PC-9 (cell line): ENCODE measurements at regions not wholly inside any gene's neighbourhood (a gene's known extent, or its start where the extent isn't known, plus 50 kb on each side); places are given as distances from the start of the nearest gene placed in this dataset.

Source experiments
- BruUV-seq: library from RNA; stranded (reverse); fragments of 400-500 nt; replicated peaks from 2 replicates; lab custom pipeline; 2021; lab: Mats Ljungman, UMichigan
- CTCF ChIA-PET: fragments of 300-600 bp; sonication (Branson Sonifier 250); formaldehyde crosslinking; loops from one replicate; lab custom pipeline; 2022; ENCODE audit warnings: antibody characterized with exemption; lab: Charles Lee
- POLR2A ChIA-PET: fragments of 300-600 bp; sonication (Branson Sonifier 250); formaldehyde crosslinking; loops from one replicate; lab custom pipeline; 2022; ENCODE audit warnings: antibody characterized with exemption; ENCODE audit not compliant: unreplicated experiment; lab: Charles Lee
- DNase-seq, 2 experiments: peaks; one replicate each; pipeline versions ENCODE4 v3.0.0 to v3.0.0-alpha.2; 2015 to 2022; ENCODE audit warnings: mixed read lengths in 1 of 2
- H2AFZ ChIP-seq: fragments of 200-600 bp; sonication (generic); 2 replicates; pipeline ENCODE4 v1.8.1; 2017; ENCODE audit warnings: antibody characterized with exemption
- H3F3A ChIP-seq: fragments of 200-600 bp; sonication (generic); 2 replicates; pipeline ENCODE4 v1.8.1; 2017; ENCODE audit warnings: antibody characterized with exemption, mild to moderate bottlenecking, low read depth; ENCODE audit not compliant: insufficient read depth
- H3K27ac ChIP-seq: fragments of 200-600 bp; sonication (generic); 2 replicates; pipeline ENCODE4 v1.6.1; 2016; ENCODE audit warnings: mixed run types
- H3K27me3 ChIP-seq: fragments of 200-600 bp; sonication (generic); 2 replicates; pipeline ENCODE4 v1.6.1; 2016; ENCODE audit warnings: low read depth, mixed run types; ENCODE audit not compliant: insufficient read depth
- H3K36me3 ChIP-seq: fragments of 200-600 bp; sonication (generic); 2 replicates; pipeline ENCODE4 v1.6.1; 2016; ENCODE audit warnings: low read depth, mixed run types
- H3K4me1 ChIP-seq: fragments of 200-600 bp; sonication (generic); replicated peaks from 2 replicates; pipeline ENCODE4 v1.6.1; 2016; ENCODE audit warnings: mixed run types; ENCODE audit not compliant: insufficient read depth
- H3K4me2 ChIP-seq: fragments of 200-600 bp; sonication (generic); 2 replicates; pipeline ENCODE4 v1.6.1; 2017; ENCODE audit warnings: mixed run types
- H3K4me3 ChIP-seq: fragments of 200-600 bp; sonication (generic); 2 replicates; pipeline ENCODE4 v1.6.1; 2016; ENCODE audit warnings: mixed run types
- H3K79me2 ChIP-seq: fragments of 200-600 bp; sonication (generic); 2 replicates; pipeline ENCODE4 v1.6.1; 2017; ENCODE audit warnings: low read depth, mixed run types
- H3K9me2 ChIP-seq: fragments of 200-600 bp; sonication (generic); 2 replicates; pipeline ENCODE4 v1.8.1; 2017; ENCODE audit warnings: mild to moderate bottlenecking; ENCODE audit not compliant: insufficient read depth
- H3K9me3 ChIP-seq: fragments of 200-600 bp; sonication (generic); 2 replicates; pipeline ENCODE4 v1.8.1; 2016; ENCODE audit warnings: low read depth; ENCODE audit not compliant: insufficient read depth
- H4K20me1 ChIP-seq: fragments of 200-600 bp; sonication (generic); 2 replicates; pipeline ENCODE4 v1.8.1; 2017; ENCODE audit not compliant: insufficient read depth
- CTCF ChIP-seq: fragments of 200-600 bp; sonication (generic); conservative IDR thresholded peaks from 2 replicates; pipeline ENCODE4 v1.6.1; 2017; ENCODE audit warnings: mixed run types, antibody characterized with exemption, mild to moderate bottlenecking, moderate library complexity
- EZH2 ChIP-seq: fragments of 200-600 bp; sonication (generic); IDR thresholded peaks from 2 replicates; pipeline ENCODE4 v1.8.0; 2017; ENCODE audit warnings: antibody characterized with exemption, low read depth
- intact Hi-C: fragments of 100-400 bp; cut with micrococcal nuclease; formaldehyde crosslinking; loops from one replicate; pipeline ENCODE4 v1.10.0; 2022; ENCODE audit not compliant: unreplicated experiment

DNA sequence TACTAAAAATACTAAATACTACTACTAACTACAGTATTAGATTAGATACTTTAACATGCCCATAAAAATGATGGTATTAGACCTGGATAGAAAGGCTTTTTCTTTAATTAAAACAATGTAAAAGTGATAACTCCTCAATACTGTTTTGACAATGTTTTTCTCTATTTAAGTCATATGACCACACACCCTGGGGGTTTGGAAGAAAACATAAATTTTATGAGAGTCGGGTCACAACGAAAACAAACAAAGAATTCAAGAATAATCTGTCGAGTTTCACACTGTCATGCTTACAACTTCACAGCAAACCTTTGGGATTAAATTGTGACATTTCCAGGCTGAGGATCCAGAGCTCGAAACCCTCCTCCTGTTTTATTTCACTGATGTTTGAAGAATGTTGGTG is 107.4 kb upstream of the SOX4 start:
- peaks cover 3% of the 10 kb centered on the region; the same call in 1 of the 2 replicates for H3F3A ChIP-seq
- TF ChIP-seq CTCF: no peak
- TF ChIP-seq EZH2: no peak
- H4K20me1 ChIP-seq: no peaks in the 10 kb centered on the region
- no peaks in the 10 kb centered on the region for H3K9me2 ChIP-seq
- no peaks in the 10 kb centered on the region for H3K36me3 ChIP-seq
- intact Hi-C loops: no loop called here
- no TSS peak for BruUV-seq
- no peaks in the 10 kb centered on the region for H3K4me1 ChIP-seq
- no peak overlapping the region for H3K4me2 ChIP-seq
- ChIA-PET POLR2A (no interaction called here), CTCF (no interaction called here)
- H3K79me2 ChIP-seq: no peaks in the 10 kb centered on the region
- no peak overlapping the region for H3K4me3 ChIP-seq
- no peak for DNase-seq
- no peak overlapping the region for H3K27ac ChIP-seq
- H3K9me3 ChIP-seq: no peaks in the 10 kb centered on the region
- H2AFZ ChIP-seq: no peak overlapping the region
- H3K27me3 ChIP-seq: no peaks in the 10 kb centered on the region

DNA sequence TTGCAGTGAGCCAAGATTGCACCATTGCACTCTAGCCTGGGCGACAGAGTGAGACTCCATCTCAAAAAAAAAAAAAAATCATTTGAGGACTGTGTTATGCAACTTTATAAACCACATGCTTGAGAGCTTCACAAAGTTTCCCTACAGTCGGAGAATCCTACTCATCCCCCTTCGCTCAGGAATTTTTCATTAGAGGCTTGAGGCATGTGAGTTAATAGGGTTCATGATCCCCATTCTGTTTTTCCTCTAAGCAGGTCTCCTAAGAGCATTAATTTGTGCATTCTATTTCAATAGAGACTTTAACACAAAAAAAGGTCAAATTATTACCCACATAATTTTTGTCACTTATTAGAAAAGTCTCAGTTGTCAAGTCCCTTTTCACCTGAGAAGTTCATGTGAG is 103.7 kb upstream of the SOX4 start:
- intact Hi-C loops: no loop called here

DNA sequence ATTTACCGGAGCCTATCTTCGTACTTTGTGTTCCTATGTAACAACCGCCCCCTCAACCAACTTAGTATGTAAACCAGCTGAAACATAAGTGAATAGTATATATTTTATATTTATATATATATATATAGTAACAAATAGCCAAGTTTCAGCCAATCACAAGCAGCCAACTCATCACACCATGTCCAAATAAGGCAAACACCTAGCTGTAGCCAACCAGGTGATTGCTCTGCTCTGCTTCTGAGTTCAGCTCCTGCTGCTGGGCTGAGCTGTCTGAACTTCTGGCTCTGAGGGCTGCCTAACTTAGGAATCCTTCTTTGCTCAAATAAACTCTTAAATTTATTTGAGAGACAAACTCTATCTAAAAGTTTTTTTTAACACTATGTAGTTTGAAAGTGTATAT is 101.6 kb upstream of the SOX4 start:
- Histone ChIP-seq H2AFZ (no peak overlapping the region), H3F3A (no peaks in the 10 kb centered on the region), H3K36me3 (no peaks in the 10 kb centered on the region), H3K79me2 (no peaks in the 10 kb centered on the region), H3K9me3 (no peaks in the 10 kb centered on the region), H4K20me1 (no peaks in the 10 kb centered on the region), H3K27me3 (no peaks in the 10 kb centered on the region), H3K4me1 (no peaks in the 10 kb centered on the region), H3K4me2 (no peak overlapping the region), H3K27ac (no peak overlapping the region), H3K4me3 (no peak overlapping the region), H3K9me2 (no peaks in the 10 kb centered on the region)
- no peak for TF ChIP-seq CTCF
- TF ChIP-seq EZH2: no peak
- DNase-seq: no peak
- ChIA-PET POLR2A (no interaction called here), CTCF (no interaction called here)
- intact Hi-C loops: no loop called here
- no TSS peak for BruUV-seq

More for the DNA sequence above, 103.7 kb upstream of the SOX4 start:
- no peaks in the 10 kb centered on the region for H3K79me2 ChIP-seq
- TF ChIP-seq EZH2: no peak
- TF ChIP-seq CTCF: no peak
- H3K4me2 ChIP-seq: no peak overlapping the region
- no peaks in the 10 kb centered on the region for H3K9me3 ChIP-seq
- no TSS peak for BruUV-seq
- H3K36me3 ChIP-seq: no peaks in the 10 kb centered on the region
- no peaks in the 10 kb centered on the region for H3K9me2 ChIP-seq
- ChIA-PET POLR2A (interaction anchor here (0.6 kb wide), 1 partner anchor 95 kb away, joined by 4 read pairs; no protein-coding TSS in a partner anchor), CTCF (no interaction called here)
- H3K4me3 ChIP-seq: no peak overlapping the region
- H4K20me1 ChIP-seq: no peaks in the 10 kb centered on the region
- no peak overlapping the region for H3K27ac ChIP-seq
- no peaks in the 10 kb centered on the region for H3F3A ChIP-seq
- no peaks in the 10 kb centered on the region for H3K27me3 ChIP-seq
- DNase-seq: no peak
- no peaks in the 10 kb centered on the region for H3K4me1 ChIP-seq
- H2AFZ ChIP-seq: no peak overlapping the region
